OCI-LY3 (cell line): ENCODE measurements at regions not wholly inside any gene's neighbourhood (a gene's known extent, or its start where the extent isn't known, plus 50 kb on each side); places are given as distances from the start of the nearest gene placed in this dataset.

Experiments used
- H2AFZ ChIP-seq: fragments of 200-600, 300-600 bp; shearing (Covaris generic); 2 replicates; pipeline ENCODE4 v1.6.0; 2014; ENCODE audit warnings: antibody characterized with exemption, low read depth, low read length
- H3K27ac ChIP-seq: fragments of 200-600, 300-600 bp; sonication (generic); 2 replicates; pipeline ENCODE4 v1.5.1; 2014; ENCODE audit warnings: mild to moderate bottlenecking, low read length, moderate library complexity, mixed read lengths
- H3K27me3 ChIP-seq: fragments of 200-600, 300-600 bp; sonication (generic); 2 replicates; pipeline ENCODE4 v1.6.1; 2014; ENCODE audit warnings: low read depth, low read length, mixed read lengths
- H3K36me3 ChIP-seq: fragments of 200-600, 300-600 bp; sonication (generic); replicated peaks from 2 replicates; pipeline ENCODE3; 2014; ENCODE audit warnings: low read depth, low read length, mixed read lengths
- H3K4me1 ChIP-seq: fragments of 300-600, 200-600 bp; sonication (generic); 2 replicates; pipeline ENCODE4 v1.6.1; 2014; ENCODE audit warnings: low read length, mixed read lengths
- H3K4me2 ChIP-seq: fragments of 200-600, 300-600 bp; sonication (generic); 2 replicates; pipeline ENCODE4 v1.6.1; 2014; ENCODE audit warnings: low read length, mixed read lengths
- H3K4me3 ChIP-seq: fragments of 300-600, 200-600 bp; sonication (generic); 2 replicates; pipeline ENCODE4 v1.5.1; 2014; ENCODE audit warnings: antibody characterized with exemption, mild to moderate bottlenecking, low read length, moderate library complexity
- H3K79me2 ChIP-seq: fragments of 300-600, 200-600 bp; shearing (Covaris generic); 2 replicates; pipeline ENCODE4 v1.6.1; 2014; ENCODE audit warnings: mild to moderate bottlenecking, low read length, mixed read lengths
- H3K9ac ChIP-seq: fragments of 300-600, 200-600 bp; shearing (Covaris generic); 2 replicates; pipeline ENCODE4 v1.6.0; 2014; ENCODE audit warnings: mild to moderate bottlenecking, low read length, moderate library complexity
- H3K9me3 ChIP-seq: fragments of 200-600, 300-600 bp; shearing (Covaris generic); 2 replicates; pipeline ENCODE4 v1.6.1; 2014; ENCODE audit warnings: low read length, mixed read lengths; ENCODE audit not compliant: insufficient read depth
- H4K20me1 ChIP-seq: fragments of 200-600, 300-600 bp; sonication (generic); 2 replicates; pipeline ENCODE4 v1.6.1; 2016; ENCODE audit warnings: low read length, mixed read lengths; ENCODE audit not compliant: insufficient read depth
- CTCF ChIP-seq: fragments of 200-600, 300-600 bp; sonication (generic); IDR thresholded peaks from 2 replicates; pipeline ENCODE4 v1.5.1; 2014; ENCODE audit warnings: antibody characterized with exemption, low read length, low read depth
- EZH2phosphoT487 ChIP-seq: fragments of 200-600 bp; shearing (Covaris generic); IDR thresholded peaks from 2 replicates; pipeline ENCODE4 v1.6.1; 2018; ENCODE audit warnings: antibody characterized with exemption, mixed run types, low read depth

GRCh38 chr14:82047777-82048470 lies 514.3 kb upstream of the SEL1L start:
- H3K4me2 ChIP-seq, result no peak overlapping the region
- no peaks in the 10 kb centered on the region for H4K20me1 ChIP-seq
- no peaks in the 10 kb centered on the region for H3K27me3 ChIP-seq
- H3K27ac ChIP-seq, result no peak overlapping the region
- H3K36me3 ChIP-seq, result no peaks in the 10 kb centered on the region
- no peak for TF ChIP-seq CTCF
- no peak for TF ChIP-seq EZH2phosphoT487
- no peaks in the 10 kb centered on the region for H3K9me3 ChIP-seq
- H3K4me1 ChIP-seq, result no peaks in the 10 kb centered on the region
- no peak overlapping the region for H3K4me3 ChIP-seq
- H3K79me2 ChIP-seq, result no peaks in the 10 kb centered on the region
- H3K9ac ChIP-seq, result no peak overlapping the region
- no peak overlapping the region for H2AFZ ChIP-seq

- Histone ChIP-seq H3K9me3 (no peaks in the 10 kb centered on the region), H3K27ac (no peak overlapping the region), H4K20me1 (no peaks in the 10 kb centered on the region), H3K79me2 (no peaks in the 10 kb centered on the region), H3K36me3 (no peaks in the 10 kb centered on the region), H3K4me2 (no peak overlapping the region), H3K27me3 (no peaks in the 10 kb centered on the region), H2AFZ (no peak overlapping the region), H3K4me3 (no peak overlapping the region), H3K9ac (no peak overlapping the region), H3K4me1 (no peaks in the 10 kb centered on the region)
- TF ChIP-seq EZH2phosphoT487 (no peak), CTCF (0 out of 2 replicates have a peak, but pooled peaks have one; percentile 7)
Measured at GRCh38 chr14:82052778-82053177, 519.1 kb upstream of the SEL1L start.

GRCh38 chr14:82055515-82056115 lies 522.0 kb upstream of the SEL1L start:
- Histone ChIP-seq H3K9me3 (no peaks in the 10 kb centered on the region), H3K27me3 (no peaks in the 10 kb centered on the region), H3K4me1 (no peaks in the 10 kb centered on the region), H3K27ac (no peak overlapping the region), H3K9ac (no peak overlapping the region), H3K36me3 (no peaks in the 10 kb centered on the region), H4K20me1 (no peaks in the 10 kb centered on the region), H3K4me2 (no peak overlapping the region), H3K4me3 (no peak overlapping the region), H2AFZ (no peak overlapping the region), H3K79me2 (no peaks in the 10 kb centered on the region)
- TF ChIP-seq EZH2phosphoT487 (no peak), CTCF (no peak)

- Histone ChIP-seq H3K4me2 (no peak overlapping the region), H2AFZ (no peak overlapping the region), H3K9ac (no peak overlapping the region), H3K4me1 (no peaks in the 10 kb centered on the region), H3K79me2 (no peaks in the 10 kb centered on the region), H3K27me3 (no peaks in the 10 kb centered on the region), H4K20me1 (no peaks in the 10 kb centered on the region), H3K36me3 (no peaks in the 10 kb centered on the region), H3K9me3 (no peaks in the 10 kb centered on the region), H3K27ac (no peak overlapping the region), H3K4me3 (no peak overlapping the region)
- TF ChIP-seq CTCF, result no peak
- no peak for TF ChIP-seq EZH2phosphoT487
Measured at GRCh38 chr14:82060219-82060618, 526.6 kb upstream of the SEL1L start.
